Neuronal stem cell (in vitro differentiated cells): ENCODE measurements at regions not wholly inside any gene's neighbourhood (a gene's known extent, or its start where the extent isn't known, plus 50 kb on each side); places are given as distances from the start of the nearest gene placed in this dataset.
"Not testable (repeated sequence)": the region's sequence is repeated elsewhere in the genome, so short reads cannot be mapped to it uniquely, and the experiment has no call there.

Source experiments
- DNase-seq: peaks from one replicate; pipeline ENCODE4 v3.0.0-alpha.2; 2013; ENCODE audit warnings: low spot score
- H2AFZ ChIP-seq: one replicate; pipeline ENCODE4 v1.6.1; 2013; ENCODE audit warnings: mild to moderate bottlenecking, low read length, inconsistent platforms
- H2AK5ac ChIP-seq: 2 replicates; pipeline ENCODE4 v1.6.1; 2013; ENCODE audit warnings: low read depth, mild to moderate bottlenecking, inconsistent platforms, low read length, moderate library complexity, mixed read lengths
- H2BK120ac ChIP-seq: 2 replicates; pipeline ENCODE4 v1.6.1; 2013; ENCODE audit warnings: low read depth, mild to moderate bottlenecking, inconsistent platforms, low read length, moderate library complexity, mixed read lengths
- H2BK12ac ChIP-seq: one replicate; pipeline ENCODE4 v1.6.1; 2013; ENCODE audit warnings: low read length, inconsistent platforms
- H2BK15ac ChIP-seq: 2 replicates; pipeline ENCODE4 v1.6.1; 2013; ENCODE audit warnings: mild to moderate bottlenecking, low read length, inconsistent platforms, mixed read lengths
- H2BK5ac ChIP-seq: one replicate; pipeline ENCODE4 v1.6.1; 2013; ENCODE audit warnings: inconsistent platforms, mild to moderate bottlenecking, low read length, moderate library complexity
- H3K14ac ChIP-seq: one replicate; pipeline ENCODE4 v1.6.1; 2013; ENCODE audit warnings: low read length, inconsistent platforms
- H3K18ac ChIP-seq: 2 replicates; pipeline ENCODE4 v1.6.1; 2013; ENCODE audit warnings: low read length, inconsistent platforms
- H3K23ac ChIP-seq: 2 replicates; pipeline ENCODE4 v1.6.1; 2013; ENCODE audit warnings: low read depth, mild to moderate bottlenecking, mixed read lengths, low read length, inconsistent platforms; ENCODE audit not compliant: poor library complexity
- H3K27ac ChIP-seq: replicated peaks from 3 replicates; pipeline ENCODE4 v1.5.1; 2013; ENCODE audit warnings: low read length, inconsistent platforms
- H3K27me3 ChIP-seq, 3 experiments: 2 replicates each; pipeline ENCODE4 v1.6.1; 2013; ENCODE audit warnings: low read length in 3 of 3, mild to moderate bottlenecking in 2 of 3, inconsistent platforms in 1 of 3, low read depth in 1 of 3, mixed read lengths in 1 of 3, moderate library complexity in 1 of 3; ENCODE audit not compliant: control insufficient read depth in 3 of 3, insufficient read depth in 3 of 3
- H3K36me3 ChIP-seq, 2 donors: replicated peaks in 1 of 2; 2 replicates each; pipeline ENCODE4 v1.6.1; 2013; ENCODE audit warnings: low read length in 2 of 2; ENCODE audit not compliant: control insufficient read depth in 2 of 2, insufficient read depth in 2 of 2
- H3K4ac ChIP-seq: 2 replicates; pipeline ENCODE4 v1.6.1; 2013; ENCODE audit warnings: inconsistent platforms, mild to moderate bottlenecking, low read length, moderate library complexity
- H3K4me1 ChIP-seq, 2 donors: 1 replicate in 1 of 2; 2 replicates in 1 of 2; pipeline ENCODE4 v1.6.1; 2013; ENCODE audit warnings: low read length in 2 of 2, low read depth in 1 of 2; ENCODE audit not compliant: control insufficient read depth in 2 of 2, insufficient read depth in 1 of 2
- H3K4me2 ChIP-seq: one replicate; pipeline ENCODE4 v1.6.1; 2013; ENCODE audit warnings: mild to moderate bottlenecking, low read length, inconsistent platforms; ENCODE audit not compliant: insufficient read depth, poor library complexity, severe bottlenecking
- H3K4me3 ChIP-seq, 2 donors: 2 replicates each; pipeline ENCODE4 v1.5.1; 2013; ENCODE audit warnings: low read length in 2 of 2, mild to moderate bottlenecking in 2 of 2, inconsistent platforms in 1 of 2, moderate library complexity in 1 of 2
- H3K79me1 ChIP-seq: one replicate; pipeline ENCODE4 v1.6.1; 2013; ENCODE audit warnings: low read depth, mild to moderate bottlenecking, inconsistent platforms, low read length, moderate library complexity
- H3K9ac ChIP-seq: one replicate; pipeline ENCODE4 v1.6.1; 2013; ENCODE audit warnings: mild to moderate bottlenecking, low read depth, low read length, inconsistent platforms; ENCODE audit not compliant: poor library complexity
- H3K9me3 ChIP-seq, 2 donors: replicated peaks in 1 of 2; 2 replicates each; pipeline versions ENCODE3 to v1.6.1; 2013; ENCODE audit warnings: low read length in 2 of 2, mild to moderate bottlenecking in 2 of 2, inconsistent platforms in 1 of 2, low read depth in 1 of 2, mixed read lengths in 1 of 2, moderate library complexity in 1 of 2; ENCODE audit not compliant: control insufficient read depth in 2 of 2, insufficient read depth in 1 of 2
- H4K8ac ChIP-seq: one replicate; pipeline ENCODE4 v1.6.1; 2013; ENCODE audit warnings: low read depth, mild to moderate bottlenecking, inconsistent platforms, low read length, moderate library complexity
- H4K91ac ChIP-seq: one replicate; pipeline ENCODE4 v1.6.1; 2013; ENCODE audit warnings: low read length, low read depth, mild to moderate bottlenecking, inconsistent platforms; ENCODE audit not compliant: poor library complexity
- WGBS, 2 donors: extraction: QIAGEN DNeasy Blood & Tissue Kit; methylation state at CpG; one replicate each; pipeline ENCODE4 v1.1.7; 2013; ENCODE audit warnings: missing lambda C conversion rate in 2 of 2, mixed read lengths in 1 of 2; ENCODE audit not compliant: insufficient read length in 2 of 2, insufficient replicate concordance in 1 of 2; ENCODE audit errors: extremely low coverage in 2 of 2; 5-methylcytosine and 5-hydroxymethylcytosine counted together

GRCh38 chr5:142210011-142210410, 101.4 kb downstream of the NDFIP1 start:
- H3K27ac ChIP-seq, result no peak overlapping the region
- no peak overlapping the region for H3K23ac ChIP-seq
- H3K4me1 ChIP-seq, result no peaks in the 10 kb centered on the region
- H2BK12ac ChIP-seq, result no peak overlapping the region
- H4K8ac ChIP-seq, result no peak overlapping the region
- no peaks in the 10 kb centered on the region for H3K9me3 ChIP-seq
- H3K18ac ChIP-seq, result no peak overlapping the region
- no peak for DNase-seq
- no peak overlapping the region for H2AFZ ChIP-seq
- no peak overlapping the region for H3K4ac ChIP-seq
- no peak overlapping the region for H2BK120ac ChIP-seq
- no peak overlapping the region for H3K14ac ChIP-seq
- no peaks in the 10 kb centered on the region for H3K27me3 ChIP-seq
- no peak overlapping the region for H2BK15ac ChIP-seq
- H3K4me3 ChIP-seq, result no peak overlapping the region
- WGBS, 2 donors, result 100% methylated on average over 3 of the region's 9 CpGs; no CpG with 5 or more reads in 1 of the 2 donors
- H3K36me3 ChIP-seq, result no peaks in the 10 kb centered on the region
- no peak overlapping the region for H3K4me2 ChIP-seq
- no peak overlapping the region for H4K91ac ChIP-seq
- H2BK5ac ChIP-seq, result no peak overlapping the region
- H3K9ac ChIP-seq, result no peak overlapping the region
- no peaks in the 10 kb centered on the region for H3K79me1 ChIP-seq
- H2AK5ac ChIP-seq, result no peak overlapping the region

GRCh38 chr5:142208777-142209312, 100.3 kb downstream of the NDFIP1 start:
- no peaks in the 10 kb centered on the region for H3K36me3 ChIP-seq
- no peaks in the 10 kb centered on the region for H3K27me3 ChIP-seq
- H3K27ac ChIP-seq, result no peak overlapping the region
- H3K18ac ChIP-seq, result no peak overlapping the region
- H4K91ac ChIP-seq, result no peak overlapping the region
- no peak overlapping the region for H2BK12ac ChIP-seq
- no peak overlapping the region for H3K23ac ChIP-seq
- WGBS, 2 donors, result no CpG with 5 or more reads among the region's 8 CpGs
- H2AFZ ChIP-seq, result no peak overlapping the region
- no peak overlapping the region for H2BK5ac ChIP-seq
- H2BK15ac ChIP-seq, result no peak overlapping the region
- H3K79me1 ChIP-seq, result no peaks in the 10 kb centered on the region
- H2AK5ac ChIP-seq, result no peak overlapping the region
- H4K8ac ChIP-seq, result no peak overlapping the region
- no peak overlapping the region for H2BK120ac ChIP-seq
- no peak overlapping the region for H3K4ac ChIP-seq
- no peak overlapping the region for H3K9ac ChIP-seq
- no peaks in the 10 kb centered on the region for H3K4me1 ChIP-seq
- no peak for DNase-seq
- H3K4me2 ChIP-seq, result no peak overlapping the region
- H3K9me3 ChIP-seq, result no peaks in the 10 kb centered on the region
- no peak overlapping the region for H3K4me3 ChIP-seq
- no peak overlapping the region for H3K14ac ChIP-seq

- H3K9me3 ChIP-seq, H3K4me1 ChIP-seq, H3K79me1 ChIP-seq, H3K4ac ChIP-seq, H2BK120ac ChIP-seq, H2BK15ac ChIP-seq, H3K27ac ChIP-seq, DNase-seq, H3K18ac ChIP-seq, H3K14ac ChIP-seq, H3K9ac ChIP-seq, H4K91ac ChIP-seq, H3K4me3 ChIP-seq, H4K8ac ChIP-seq, H2BK12ac ChIP-seq, H3K4me2 ChIP-seq, H3K27me3 ChIP-seq, H3K23ac ChIP-seq, H2AFZ ChIP-seq, H3K36me3 ChIP-seq, H2BK5ac ChIP-seq, H2AK5ac ChIP-seq: not testable (repeated sequence)
- no CpG with 5 or more reads among the region's 7 CpGs for WGBS, 2 donors
These were observed 99.7 kb downstream of the NDFIP1 start for GRCh38 chr5:142208244-142208643.

GRCh38 chr5:142206801-142207200, 98.2 kb downstream of the NDFIP1 start:
- Histone ChIP-seq H3K27ac (no peak overlapping the region), H2BK12ac (no peak overlapping the region), H2BK120ac (no peak overlapping the region), H2AK5ac (no peak overlapping the region), H3K14ac (no peak overlapping the region), H4K8ac (no peak overlapping the region), H3K4ac (no peak overlapping the region), H3K4me2 (no peak overlapping the region), H3K27me3 (no peaks in the 10 kb centered on the region), H3K9ac (no peak overlapping the region), H3K9me3 (no peaks in the 10 kb centered on the region), H2BK5ac (no peak overlapping the region), H4K91ac (no peak overlapping the region), H2BK15ac (no peak overlapping the region), H3K18ac (no peak overlapping the region), H3K79me1 (no peaks in the 10 kb centered on the region), H3K4me3 (no peak overlapping the region), H2AFZ (no peak overlapping the region), H3K36me3 (no peaks in the 10 kb centered on the region), H3K23ac (no peak overlapping the region), H3K4me1 (no peaks in the 10 kb centered on the region)
- no peak for DNase-seq
- WGBS, 2 donors, result no CpG with 5 or more reads among the region's 2 CpGs
